GM12878 (cell line): ENCODE measurements at regions not wholly inside any gene's neighbourhood (a gene's known extent, or its start where the extent isn't known, plus 50 kb on each side); places are given as distances from the start of the nearest gene placed in this dataset.

ENCODE experiments used
- ATAC-seq: fragments of 200-7000 bp; cut with Tn5 transposase; 3 replicates; pipeline ENCODE4 v1.9.1; 2020; ENCODE audit warnings: mild to moderate bottlenecking, moderate library complexity
- BruUV-seq: library from RNA; stranded (reverse); fragments of 400-500 nt; replicated peaks from 2 replicates; lab custom pipeline; 2021; lab: Mats Ljungman, UMichigan
- CTCF ChIA-PET: fragments of 300-600 bp; sonication (Branson Sonifier 250); formaldehyde crosslinking; extraction: SDS; loops from one replicate; lab custom pipeline; 2021; ENCODE audit warnings: inconsistent platforms; lab: Yijun Ruan, JAX
- POLR2A ChIA-PET: fragments of 350-600 bp; formaldehyde crosslinking; extraction: SDS; loops from one replicate; lab custom pipeline; 2021; ENCODE audit warnings: inconsistent platforms; lab: Charles Lee
- RAD21 ChIA-PET: fragments of 300-600 bp; sonication (Branson Sonifier 250); formaldehyde crosslinking; loops from one replicate; lab custom pipeline; 2023; ENCODE audit warnings: antibody characterized with exemption; ENCODE audit not compliant: unreplicated experiment; lab: Charles Lee
- SMC1A ChIA-PET: fragments of 300-600 bp; sonication (Branson Sonifier 250); formaldehyde crosslinking; loops from one replicate; lab custom pipeline; 2023; ENCODE audit not compliant: unreplicated experiment, uncharacterized antibody; lab: Charles Lee
- DNase-seq: peaks from one replicate; pipeline ENCODE4 v3.0.0-alpha.2; 2011; ENCODE audit warnings: low read depth, low spot score
- FAIRE-seq: peaks from 3 replicates; lab custom pipeline; 2011; peaks lifted over from hg19 to GRCh38; lab: Jason Lieb, UNC
- H2AFZ ChIP-seq: 2 replicates; pipeline ENCODE4 v1.6.0; 2011; ENCODE audit warnings: low read depth, low read length, control low read depth; ENCODE audit not compliant: control insufficient read depth
- H3K27ac ChIP-seq: 2 replicates; pipeline ENCODE4 v1.5.1; 2011; ENCODE audit warnings: control low read depth; ENCODE audit not compliant: control insufficient read depth, insufficient read depth
- H3K27me3 ChIP-seq, 2 experiments: replicated peaks in 1 of 2; 2 replicates each; pipeline versions ENCODE4 v1.6.0 to v1.6.1; 2011; ENCODE audit warnings: low read length in 1 of 2; ENCODE audit not compliant: control insufficient read depth in 2 of 2, insufficient read depth in 2 of 2
- H3K36me3 ChIP-seq, 2 experiments: 2 replicates each; pipeline ENCODE4 v1.5.1; 2011; ENCODE audit warnings: low read length in 1 of 2; ENCODE audit not compliant: control insufficient read depth in 2 of 2, insufficient read depth in 2 of 2
- H3K4me1 ChIP-seq: 2 replicates; pipeline ENCODE4 v1.6.1; 2011; ENCODE audit warnings: mild to moderate bottlenecking, low read length, moderate library complexity, mixed read lengths; ENCODE audit not compliant: control insufficient read depth, insufficient read depth
- H3K4me2 ChIP-seq: 2 replicates; pipeline ENCODE4 v1.6.0; 2011; ENCODE audit warnings: control low read depth; ENCODE audit not compliant: control insufficient read depth, insufficient read depth
- H3K4me3 ChIP-seq: fragments of 200-600 bp; sonication (generic); 2 replicates; pipeline ENCODE4 v1.5.1; 2016
- H3K79me2 ChIP-seq: 2 replicates; pipeline ENCODE4 v1.6.0; 2011; ENCODE audit warnings: low read length; ENCODE audit not compliant: control insufficient read depth, insufficient read depth
- H3K9ac ChIP-seq: 2 replicates; pipeline ENCODE4 v1.8.0; 2011; ENCODE audit warnings: low read length, control low read depth, mixed read lengths; ENCODE audit not compliant: control insufficient read depth, insufficient read depth
- H3K9me3 ChIP-seq: replicated peaks from 3 replicates; pipeline ENCODE4 v1.5.1; 2011; ENCODE audit warnings: mild to moderate bottlenecking, low read length; ENCODE audit not compliant: control insufficient read depth, insufficient read depth
- H4K20me1 ChIP-seq: 2 replicates; pipeline ENCODE4 v1.6.0; 2011; ENCODE audit not compliant: control insufficient read depth, insufficient read depth
- BRCA1 ChIP-seq: IDR thresholded peaks from 2 replicates; pipeline ENCODE4 v1.6.1; 2011; ENCODE audit warnings: low read depth, low read length, improper control_type of control experiment
- CEBPZ ChIP-seq: fragments of 150-350 bp; IDR thresholded peaks from 2 replicates; pipeline ENCODE4 v1.6.1; 2016; ENCODE audit warnings: low read depth, low read length
- FOXM1 ChIP-seq: IDR thresholded peaks from 2 replicates; pipeline ENCODE4 v1.6.1; 2012; ENCODE audit warnings: low read depth, mild to moderate bottlenecking, inconsistent platforms, low read length, moderate library complexity
- IRF4 ChIP-seq: IDR thresholded peaks from 2 replicates; pipeline ENCODE4 v1.6.1; 2011; ENCODE audit warnings: low read depth, low read length
- KAT2A ChIP-seq: conservative IDR thresholded peaks from 2 replicates; pipeline ENCODE4 v1.6.1; 2011; ENCODE audit warnings: low read depth, low read length; ENCODE audit not compliant: control insufficient read depth
- MYB ChIP-seq: fragments of 150-350 bp; IDR thresholded peaks from 2 replicates; pipeline ENCODE4 v1.6.1; 2014; ENCODE audit warnings: mild to moderate bottlenecking, low read depth, low read length, borderline replicate concordance
- SREBF1 ChIP-seq: IDR thresholded peaks from 2 replicates; pipeline ENCODE4 v1.6.1; 2012; ENCODE audit warnings: mild to moderate bottlenecking, low read length
- WGBS: methylation state at CpG from one replicate; pipeline ENCODE4 v1.1.6; 2016; ENCODE audit warnings: low lambda C conversion rate; ENCODE audit not compliant: insufficient replicate concordance, insufficient coverage; ENCODE audit errors: missing lambda C conversion rate; 5-methylcytosine and 5-hydroxymethylcytosine counted together
- in situ Hi-C: fragments of 300-500 bp; cut with MboI; formaldehyde crosslinking; loops from 9 replicates; pipeline ENCODE4 v1.14.3; 2018; ENCODE audit warnings: mixed read lengths
- intact Hi-C: fragments of 100-400 bp; cut with micrococcal nuclease; formaldehyde crosslinking; loops from one replicate; pipeline ENCODE4 v1.14.2; 2022; ENCODE audit not compliant: unreplicated experiment
- TF ChIP-seq, protein P1 (sequence below): fragments of 450-650 bp; formaldehyde crosslinking; IDR thresholded peaks from 2 replicates; pipeline ENCODE4 v1.4.0; 2020; ENCODE audit warnings: mild to moderate bottlenecking, moderate library complexity

GRCh38 chr14:85315290-85315689 is 214.7 kb upstream of the FLRT2 start:
- H3K27me3 ChIP-seq, result no peaks in the 10 kb centered on the region
- H3K4me2 ChIP-seq, result no peak overlapping the region
- H3K4me1 ChIP-seq, result no peaks in the 10 kb centered on the region
- H3K79me2 ChIP-seq, result no peaks in the 10 kb centered on the region
- no peak overlapping the region for H2AFZ ChIP-seq
- H3K36me3 ChIP-seq, result no peaks in the 10 kb centered on the region
- ATAC-seq (no peak), DNase-seq (no peak), FAIRE-seq (no peak)
- in situ Hi-C loops (no loop called here), intact Hi-C loops (no loop called here)
- no TSS peak for BruUV-seq
- no peak for TF ChIP-seq SREBF1
- TF ChIP-seq, protein P1, sequence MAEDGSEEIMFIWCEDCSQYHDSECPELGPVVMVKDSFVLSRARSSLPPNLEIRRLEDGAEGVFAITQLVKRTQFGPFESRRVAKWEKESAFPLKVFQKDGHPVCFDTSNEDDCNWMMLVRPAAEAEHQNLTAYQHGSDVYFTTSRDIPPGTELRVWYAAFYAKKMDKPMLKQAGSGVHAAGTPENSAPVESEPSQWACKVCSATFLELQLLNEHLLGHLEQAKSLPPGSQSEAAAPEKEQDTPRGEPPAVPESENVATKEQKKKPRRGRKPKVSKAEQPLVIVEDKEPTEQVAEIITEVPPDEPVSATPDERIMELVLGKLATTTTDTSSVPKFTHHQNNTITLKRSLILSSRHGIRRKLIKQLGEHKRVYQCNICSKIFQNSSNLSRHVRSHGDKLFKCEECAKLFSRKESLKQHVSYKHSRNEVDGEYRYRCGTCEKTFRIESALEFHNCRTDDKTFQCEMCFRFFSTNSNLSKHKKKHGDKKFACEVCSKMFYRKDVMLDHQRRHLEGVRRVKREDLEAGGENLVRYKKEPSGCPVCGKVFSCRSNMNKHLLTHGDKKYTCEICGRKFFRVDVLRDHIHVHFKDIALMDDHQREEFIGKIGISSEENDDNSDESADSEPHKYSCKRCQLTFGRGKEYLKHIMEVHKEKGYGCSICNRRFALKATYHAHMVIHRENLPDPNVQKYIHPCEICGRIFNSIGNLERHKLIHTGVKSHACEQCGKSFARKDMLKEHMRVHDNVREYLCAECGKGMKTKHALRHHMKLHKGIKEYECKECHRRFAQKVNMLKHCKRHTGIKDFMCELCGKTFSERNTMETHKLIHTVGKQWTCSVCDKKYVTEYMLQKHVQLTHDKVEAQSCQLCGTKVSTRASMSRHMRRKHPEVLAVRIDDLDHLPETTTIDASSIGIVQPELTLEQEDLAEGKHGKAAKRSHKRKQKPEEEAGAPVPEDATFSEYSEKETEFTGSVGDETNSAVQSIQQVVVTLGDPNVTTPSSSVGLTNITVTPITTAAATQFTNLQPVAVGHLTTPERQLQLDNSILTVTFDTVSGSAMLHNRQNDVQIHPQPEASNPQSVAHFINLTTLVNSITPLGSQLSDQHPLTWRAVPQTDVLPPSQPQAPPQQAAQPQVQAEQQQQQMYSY, result no peak
- no peak for TF ChIP-seq IRF4
- TF ChIP-seq MYB, result no peak
- TF ChIP-seq KAT2A, result no peak
- no peak for TF ChIP-seq BRCA1
- TF ChIP-seq FOXM1, result no peak
- TF ChIP-seq CEBPZ, result no peak
- H4K20me1 ChIP-seq, result no peaks in the 10 kb centered on the region
- ChIA-PET POLR2A (no interaction called here), SMC1A (interaction anchor here (1.6 kb wide), 1 partner anchor 11 kb away, joined by 3 read pairs; no protein-coding TSS in a partner anchor), RAD21 (no interaction called here), CTCF (no interaction called here)
- H3K9ac ChIP-seq, result no peak overlapping the region
- 6% methylated on average over 3 of the region's 3 CpGs for WGBS
- no peak overlapping the region for H3K27ac ChIP-seq
- no peaks in the 10 kb centered on the region for H3K9me3 ChIP-seq
- H3K4me3 ChIP-seq, result no peak overlapping the region
